ENCODE measurements at regions not wholly inside any gene's neighbourhood (a gene's known extent, or its start where the extent isn't known, plus 50 kb on each side); places are given as distances from the start of the nearest gene placed in this dataset.
"Not testable (repeated sequence)": the region's sequence is repeated elsewhere in the genome, so short reads cannot be mapped to it uniquely, and the experiment has no call there.

- not testable (repeated sequence) for DNase-seq (ENCODE audit: insufficient read length); FAIRE-seq
These were observed 72.9 kb downstream of the NPIPB11 start for GRCh38 chr16:29333492-29334097.

- FAIRE-seq; DNase-seq (ENCODE audit: insufficient read length): not testable (repeated sequence)
These were observed 75.9 kb downstream of the NPIPB11 start for GRCh38 chr16:29330623-29331022.

DNA sequence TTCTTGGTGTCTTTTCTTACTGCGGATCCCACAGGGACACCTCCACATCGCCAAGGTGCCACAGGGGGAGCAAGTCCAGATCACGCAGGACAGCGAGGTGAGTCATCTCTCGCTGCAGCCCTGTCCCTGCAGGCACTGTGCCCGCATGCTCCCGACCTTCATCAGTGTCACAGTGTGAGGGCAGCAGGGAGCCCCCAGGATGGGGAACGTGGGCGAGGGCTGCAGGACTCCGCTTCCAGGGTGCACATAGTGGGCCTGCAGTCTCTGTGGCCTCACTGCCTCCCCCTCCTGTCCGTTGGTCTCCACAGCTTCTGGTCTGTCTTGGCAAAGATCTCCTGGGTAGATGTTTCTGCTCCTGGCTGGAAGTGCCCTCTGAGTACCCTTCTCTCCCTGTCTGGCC, 78.0 kb downstream of the NPIPB11 start:
- FAIRE-seq; DNase-seq (ENCODE audit: insufficient read length): not testable (repeated sequence)

DNA sequence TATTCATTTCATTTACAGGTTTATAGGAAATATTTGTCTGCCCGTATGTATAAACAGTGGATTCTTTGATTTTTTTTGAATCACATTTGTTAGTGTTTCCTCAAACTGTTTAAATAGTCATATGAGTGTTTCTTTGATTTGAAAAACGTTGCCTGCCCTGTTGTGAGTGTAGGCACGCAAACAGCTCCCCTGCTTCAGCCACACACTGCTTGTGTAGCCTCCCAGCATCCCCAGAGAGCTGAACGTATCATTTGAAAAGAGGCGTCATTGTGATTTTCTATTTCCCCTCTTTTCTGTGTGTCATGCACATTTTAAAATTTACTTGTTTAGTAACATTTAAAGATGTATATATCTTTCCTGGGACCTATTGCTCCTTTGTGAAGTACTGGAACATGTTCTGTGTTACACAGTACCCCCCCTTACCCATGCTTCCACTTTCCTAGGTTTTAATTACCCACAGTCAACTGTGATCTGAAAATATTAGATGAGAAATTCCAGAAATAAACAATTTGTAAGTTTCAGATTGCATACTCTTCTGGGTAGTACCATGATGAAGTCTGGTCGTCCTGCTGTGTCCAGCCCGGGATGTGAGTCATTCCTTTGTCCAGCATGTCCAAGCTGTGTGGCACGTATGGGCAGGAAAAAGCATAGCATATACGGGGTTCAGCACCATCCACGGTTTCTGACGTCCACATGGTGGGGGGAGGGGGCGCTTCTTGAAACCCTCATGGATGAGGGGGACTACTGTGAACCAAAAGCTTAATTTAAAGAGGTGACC, 78.7 kb downstream of the NPIPB11 start:
- DNase-seq (ENCODE audit: insufficient read length); FAIRE-seq: not testable (repeated sequence)

- not testable (repeated sequence) for FAIRE-seq; DNase-seq (ENCODE audit: insufficient read length)
These were observed 80.1 kb downstream of the NPIPB11 start for GRCh38 chr16:29326164-29327125.

DNA sequence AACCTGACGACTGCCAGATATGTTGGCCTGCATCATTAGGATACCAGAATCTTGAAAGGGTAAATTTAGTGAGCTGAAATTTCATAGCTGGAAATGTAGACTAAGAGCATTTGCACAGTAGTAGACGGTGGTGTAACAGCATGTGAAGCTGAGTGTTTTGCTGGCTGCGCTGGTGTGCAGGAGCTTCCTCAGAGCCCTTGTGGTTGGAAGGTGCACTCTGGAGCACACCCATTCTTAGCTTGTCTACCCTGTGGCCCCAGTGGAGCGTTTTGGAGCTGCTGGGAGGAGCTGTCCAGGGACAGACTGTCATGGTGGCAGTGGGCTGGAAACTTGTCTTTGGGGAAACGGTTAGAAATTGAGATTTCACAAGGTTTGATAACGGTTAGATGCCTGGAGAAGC, 82.8 kb downstream of the NPIPB11 start:
- FAIRE-seq; DNase-seq (ENCODE audit: insufficient read length): not testable (repeated sequence)

DNA sequence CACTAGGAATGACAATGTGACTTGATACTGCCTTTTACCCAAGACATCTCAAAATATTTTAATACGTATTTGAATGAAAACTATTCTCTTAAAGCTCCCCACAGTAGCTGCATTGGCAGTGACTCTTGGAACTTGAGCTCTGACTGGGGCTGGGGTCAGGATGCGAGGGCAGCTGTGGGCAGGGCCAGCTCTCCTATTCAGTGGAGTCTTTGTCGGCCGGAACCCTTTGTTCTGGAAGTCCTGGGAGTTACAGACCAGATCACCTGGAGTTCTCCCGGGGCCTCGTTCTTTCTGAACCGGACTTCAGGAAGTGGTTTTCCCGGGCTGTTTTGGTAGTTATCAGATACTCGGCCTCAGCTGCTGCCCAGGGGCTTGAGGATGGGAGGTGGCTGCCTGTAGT, 84.9 kb downstream of the NPIPB11 start:
- TF ChIP-seq POLR2AphosphoS5 (IDR thresholded peaks at IDR 0.05; ENCODE audit: low read depth, low read length) (no peak), TAF1 (IDR thresholded peaks at IDR 0.05; ENCODE audit: borderline replicate concordance, low read depth, low read length) (no peak), POLR2A (IDR thresholded peaks at IDR 0.05; ENCODE audit: low read depth, low read length) (no peak)
- DNase-seq (ENCODE audit: insufficient read length) (no peak), FAIRE-seq (no peak)

DNA sequence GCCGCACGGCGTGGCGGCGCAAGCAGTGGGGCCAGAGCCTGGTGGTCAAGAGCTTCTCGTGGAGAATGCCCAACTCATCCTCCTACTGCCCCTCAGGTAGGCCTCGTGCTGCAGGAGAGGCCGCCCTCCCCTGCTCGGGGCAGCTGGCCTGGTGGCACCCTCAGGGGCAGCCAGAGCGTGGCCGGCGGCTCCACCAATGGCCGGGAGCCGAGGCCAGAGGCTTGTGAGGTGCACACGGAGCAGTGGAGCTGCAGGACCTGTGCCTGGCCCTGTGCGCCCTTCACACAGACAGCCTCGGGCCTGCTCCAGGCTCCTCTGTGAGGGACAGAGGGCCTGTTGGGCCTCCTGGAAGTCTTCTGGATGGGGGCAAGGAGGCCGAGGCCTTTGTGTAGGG, 85.5 kb downstream of the NPIPB11 start:
- no peak for FAIRE-seq
- TF ChIP-seq POLR2A (IDR thresholded peaks at IDR 0.05; ENCODE audit: low read depth, low read length) = no peak
- TF ChIP-seq TAF1 (IDR thresholded peaks at IDR 0.05; ENCODE audit: borderline replicate concordance, low read depth, low read length) = no peak
- TF ChIP-seq POLR2AphosphoS5 (IDR thresholded peaks at IDR 0.05; ENCODE audit: low read depth, low read length) = no peak
- no peak for DNase-seq (ENCODE audit: insufficient read length)

DNA sequence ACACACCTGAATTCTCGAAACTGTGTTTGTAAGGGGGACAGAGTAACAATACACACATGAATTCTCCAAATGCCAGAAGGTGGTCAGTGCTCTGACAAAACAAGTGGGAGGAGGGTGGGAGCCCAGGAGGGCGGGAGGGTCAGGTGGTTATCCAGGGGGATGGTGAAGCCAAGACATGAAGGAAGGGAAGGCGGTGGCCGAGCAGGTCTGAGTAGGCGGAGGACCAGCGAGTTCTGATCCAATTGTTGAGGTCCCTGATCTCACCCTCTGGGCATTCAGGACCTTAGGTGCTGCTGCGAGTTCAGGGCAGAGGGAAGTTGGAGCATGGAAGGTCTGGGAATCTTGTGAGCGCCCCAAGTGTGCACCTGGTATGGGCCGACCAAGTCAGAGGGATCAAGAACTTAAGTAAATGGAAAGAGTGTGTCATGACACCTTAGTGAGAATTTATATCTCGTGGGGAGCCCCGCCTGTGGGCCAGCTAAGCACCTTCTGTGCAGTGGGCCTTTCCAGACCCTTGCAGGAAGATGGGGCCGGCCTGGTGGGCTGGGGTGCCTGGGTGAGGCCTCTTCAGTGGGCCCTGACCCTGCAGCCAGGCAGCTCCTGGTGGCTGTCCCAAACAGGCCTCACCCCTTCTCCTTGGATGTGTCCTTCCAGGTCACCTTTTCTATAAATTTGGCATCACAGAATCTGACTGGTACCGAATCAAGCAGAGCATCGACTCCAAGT, 86.1 kb downstream of the NPIPB11 start:
- TF ChIP-seq POLR2A (IDR thresholded peaks at IDR 0.05; ENCODE audit: low read depth, low read length) (no peak), POLR2AphosphoS5 (IDR thresholded peaks at IDR 0.05; ENCODE audit: low read depth, low read length) (no peak), TAF1 (IDR thresholded peaks at IDR 0.05; ENCODE audit: borderline replicate concordance, low read depth, low read length) (no peak)

GRCh38 chr16:29319726-29320125, 86.8 kb downstream of the NPIPB11 start:
- TF ChIP-seq POLR2AphosphoS5 (IDR thresholded peaks at IDR 0.05; ENCODE audit: low read depth, low read length) = no peak
- no peak for TF ChIP-seq TAF1 (IDR thresholded peaks at IDR 0.05; ENCODE audit: borderline replicate concordance, low read depth, low read length)
- no peak for TF ChIP-seq POLR2A (IDR thresholded peaks at IDR 0.05; ENCODE audit: low read depth, low read length)
- DNase-seq (ENCODE audit: insufficient read length) = no peak
- no peak for FAIRE-seq

More for the DNA sequence above, 86.1 kb downstream of the NPIPB11 start:
- FAIRE-seq = no peak
- no peak for DNase-seq (ENCODE audit: insufficient read length)

GRCh38 chr16:29318561-29318968, 87.9 kb downstream of the NPIPB11 start:
- not testable (repeated sequence) for DNase-seq (ENCODE audit: insufficient read length); FAIRE-seq

- FAIRE-seq (no peak), DNase-seq (ENCODE audit: insufficient read length) (no peak)
- TF ChIP-seq TAF1 (IDR thresholded peaks at IDR 0.05; ENCODE audit: borderline replicate concordance, low read depth, low read length) = no peak
- no peak for TF ChIP-seq POLR2AphosphoS5 (IDR thresholded peaks at IDR 0.05; ENCODE audit: low read depth, low read length)
- no peak for TF ChIP-seq POLR2A (IDR thresholded peaks at IDR 0.05; ENCODE audit: low read depth, low read length)
These were observed 88.5 kb downstream of the NPIPB11 start for GRCh38 chr16:29318037-29318436.

Measured in GM12892 (cell line).